Left renal cortex interstitium (tissue), 4 donors: ENCODE measurements at regions not wholly inside any gene's neighbourhood (a gene's known extent, or its start where the extent isn't known, plus 50 kb on each side); places are given as distances from the start of the nearest gene placed in this dataset.

Experiments used
- DNase-seq, 4 donors: peaks; one replicate each; pipeline ENCODE4 v3.0.0-alpha.2; 2013; ENCODE audit warnings: low read depth in 4 of 4, low spot score in 2 of 4, missing footprints in 1 of 4

GRCh38 chr2:128545829-128546228 lies 227.2 kb upstream of the HS6ST1 start:
- DNase-seq, result no peak

GRCh38 chr2:128547667-128548066 lies 229.0 kb upstream of the HS6ST1 start:
- no peak for DNase-seq

DNA sequence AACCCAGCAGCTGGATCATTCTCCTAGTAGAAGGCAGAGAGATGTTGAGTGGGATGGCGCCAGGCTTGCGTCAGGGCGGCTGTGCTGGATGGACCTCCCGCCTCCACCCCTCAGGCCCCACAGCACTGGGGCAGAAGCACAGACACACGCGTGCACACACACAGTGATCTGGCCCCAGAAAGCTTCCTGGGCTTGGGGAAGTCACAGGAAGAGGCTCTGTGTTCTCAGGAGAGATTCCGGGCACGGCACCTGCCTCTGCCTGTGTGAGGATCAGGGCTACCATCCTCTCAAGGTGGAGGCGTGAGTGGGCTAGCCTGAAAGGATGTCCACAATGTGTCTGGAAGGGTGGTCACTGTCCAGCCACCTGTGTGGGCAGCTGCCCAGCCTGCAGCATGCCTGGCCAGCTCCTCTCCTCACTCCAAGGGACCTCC lies 229.8 kb upstream of the HS6ST1 start:
- no peak for DNase-seq

DNA sequence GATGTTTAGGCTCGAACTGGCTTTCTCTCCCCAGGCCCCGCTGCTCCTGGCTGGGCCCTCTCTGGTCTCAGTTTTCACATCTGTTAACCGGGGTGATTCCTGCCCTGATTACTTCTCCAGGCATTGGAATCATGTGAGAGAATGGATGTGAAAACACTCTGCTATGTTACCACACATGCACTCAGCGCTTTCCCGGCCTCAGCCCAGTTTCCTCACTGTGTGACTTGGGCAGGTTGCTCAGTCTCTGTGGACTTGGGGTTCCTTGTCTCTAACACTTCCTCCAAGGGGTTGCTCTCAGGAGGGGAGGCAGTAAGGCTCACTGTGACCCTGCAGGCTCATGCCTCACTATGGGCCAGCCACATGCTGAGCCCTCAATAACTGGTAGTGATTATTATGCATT lies 230.4 kb upstream of the HS6ST1 start:
- DNase-seq, result no peak

GRCh38 chr2:128549646-128550260 lies 231.1 kb upstream of the HS6ST1 start:
- DNase-seq, result peak in 3 of 4 donors; percentile 17 to 37 (median 33)

DNA sequence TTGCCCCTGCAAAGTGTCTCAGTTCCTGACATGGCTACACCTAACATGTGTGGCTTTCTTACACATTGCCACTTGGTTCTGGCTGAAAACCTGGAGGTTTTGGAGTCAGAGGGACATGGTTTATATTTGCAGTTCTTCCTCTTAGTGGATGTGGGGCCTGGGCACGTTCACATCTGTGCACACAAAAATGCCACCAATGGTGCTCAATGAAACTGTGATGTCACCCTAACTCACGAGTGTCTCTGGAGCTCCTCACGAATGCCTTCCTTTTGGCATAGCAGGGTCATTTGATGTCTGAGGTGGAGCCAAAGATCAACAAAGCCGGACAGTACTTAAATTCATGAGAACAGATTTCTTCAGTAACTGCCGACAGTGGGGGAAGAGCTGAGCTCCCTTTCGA lies 231.7 kb upstream of the HS6ST1 start:
- DNase-seq, result no peak

GRCh38 chr2:128550801-128551416 lies 232.2 kb upstream of the HS6ST1 start:
- DNase-seq, result no peak

GRCh38 chr2:128551435-128551834 lies 232.8 kb upstream of the HS6ST1 start:
- no peak for DNase-seq

- DNase-seq, result no peak
Measured at GRCh38 chr2:128552141-128552805, 233.6 kb upstream of the HS6ST1 start.

- no peak for DNase-seq
Measured at GRCh38 chr2:128552806-128553551, 234.3 kb upstream of the HS6ST1 start.

- DNase-seq, result no peak
Measured at GRCh38 chr2:128554151-128554769, 235.6 kb upstream of the HS6ST1 start.

GRCh38 chr2:128555433-128555832 lies 236.8 kb upstream of the HS6ST1 start:
- no peak for DNase-seq

DNA sequence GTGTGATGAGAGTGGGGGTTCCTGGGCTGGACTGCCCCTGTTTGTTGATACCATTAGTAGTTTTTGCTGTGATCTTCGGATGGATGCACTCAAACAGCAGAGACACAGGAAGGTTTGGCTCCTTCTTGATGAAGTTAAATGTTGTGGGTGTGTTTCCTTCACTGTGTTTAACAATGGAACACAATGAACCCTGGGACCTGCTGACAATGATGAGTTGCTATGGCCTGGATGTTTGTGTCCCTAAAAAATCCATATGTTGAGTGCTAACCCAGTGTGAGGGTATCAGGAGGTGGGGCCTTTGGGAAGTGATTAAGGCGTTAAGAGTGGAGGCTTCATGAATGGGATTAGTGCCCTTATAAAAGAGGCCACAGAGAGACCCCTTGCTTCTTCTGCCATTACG lies 237.4 kb upstream of the HS6ST1 start:
- DNase-seq, result no peak

GRCh38 chr2:128556633-128557032 lies 238.0 kb upstream of the HS6ST1 start:
- DNase-seq, result no peak

GRCh38 chr2:128557069-128557468 lies 238.4 kb upstream of the HS6ST1 start:
- no peak for DNase-seq

DNA sequence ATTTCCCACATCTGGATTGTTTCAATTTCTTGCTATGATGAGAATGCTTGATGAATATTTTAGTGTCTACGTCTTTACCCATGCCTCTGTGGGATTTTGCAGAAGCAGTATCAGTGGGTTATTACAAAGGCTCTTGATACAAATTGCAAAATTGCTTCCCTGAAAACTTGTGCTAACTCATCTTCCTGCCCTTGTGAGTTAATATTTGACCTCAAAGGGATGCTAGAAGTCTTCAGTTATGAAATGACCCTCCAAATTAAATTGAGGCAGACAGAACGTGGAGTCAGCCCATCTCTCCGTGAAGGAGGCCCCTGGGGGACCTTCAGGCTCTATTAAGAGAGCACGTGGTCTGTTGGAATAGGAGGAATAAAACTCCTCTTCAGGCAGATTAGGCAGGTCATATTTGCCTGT lies 239.2 kb upstream of the HS6ST1 start:
- no peak for DNase-seq

DNA sequence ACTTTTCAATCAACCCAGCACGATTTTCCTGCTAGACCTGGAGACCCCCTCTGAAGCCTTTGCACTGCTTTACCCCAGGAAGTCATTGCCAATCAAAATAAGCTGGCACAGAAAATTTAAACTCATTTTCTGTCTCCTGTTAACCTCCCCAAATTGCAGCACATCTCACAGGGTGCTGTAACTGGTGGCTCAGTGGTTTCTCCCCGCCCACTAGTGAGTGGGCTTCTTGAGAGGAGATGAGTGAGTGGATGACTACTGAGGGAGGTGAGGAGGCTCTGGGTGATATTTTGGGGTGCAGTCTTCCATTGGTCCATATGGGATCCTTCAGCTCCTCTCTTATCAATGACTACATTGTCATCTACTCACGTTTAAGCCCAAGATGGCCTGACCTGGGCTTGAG lies 239.8 kb upstream of the HS6ST1 start:
- no peak for DNase-seq

DNA sequence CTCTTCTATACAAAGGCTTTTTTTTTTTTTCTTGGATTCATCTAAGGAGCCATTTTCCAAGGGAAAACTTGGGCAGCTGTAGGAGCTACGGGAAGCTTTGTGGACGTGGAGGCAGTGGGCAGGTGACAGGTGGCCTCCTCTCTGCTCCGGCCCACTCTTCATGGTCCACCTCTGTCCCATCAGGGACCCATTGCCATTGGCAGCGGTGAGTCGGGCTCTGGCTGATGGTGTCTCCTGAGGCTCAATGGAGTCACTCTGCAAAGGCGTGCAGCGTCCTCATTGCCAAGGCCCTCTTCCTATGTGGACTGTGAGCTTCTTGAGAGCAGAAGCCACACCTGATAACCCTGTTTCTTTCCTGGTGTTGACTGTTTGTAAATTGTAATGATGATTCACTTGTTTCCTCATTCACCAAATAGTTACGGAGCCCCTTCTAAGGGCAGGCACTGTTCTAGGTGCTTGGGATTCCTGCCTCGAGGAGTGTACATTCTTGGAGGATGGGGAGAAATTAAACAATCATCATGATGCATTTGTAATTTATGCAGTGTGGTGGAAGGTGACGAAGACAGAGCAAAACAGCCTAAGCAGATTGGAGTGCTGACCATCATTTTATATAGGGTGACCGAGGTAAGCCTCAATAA lies 240.3 kb upstream of the HS6ST1 start:
- no peak for DNase-seq

- no peak for DNase-seq
Measured at GRCh38 chr2:128559533-128560515, 241.2 kb upstream of the HS6ST1 start.
